OCI-LY1 (cell line): ENCODE measurements at regions not wholly inside any gene's neighbourhood (a gene's known extent, or its start where the extent isn't known, plus 50 kb on each side); places are given as distances from the start of the nearest gene placed in this dataset.

ENCODE experiments used
- H2AFZ ChIP-seq: fragments of 200-600 bp; sonication (generic), shearing (Covaris generic); 2 replicates; pipeline ENCODE4 v1.6.0; 2014; ENCODE audit warnings: antibody characterized with exemption, mild to moderate bottlenecking, low read length
- H3F3A ChIP-seq: fragments of 200-600 bp; sonication (generic), shearing (Covaris generic); 2 replicates; pipeline ENCODE4 v1.6.0; 2014; ENCODE audit warnings: mild to moderate bottlenecking, antibody characterized with exemption, low read length, moderate library complexity; ENCODE audit not compliant: insufficient read depth
- H3K27ac ChIP-seq: fragments of 200-600 bp; sonication (generic); 2 replicates; pipeline ENCODE4 v1.5.1; 2014; ENCODE audit warnings: low read length, mixed run types, mild to moderate bottlenecking, low read depth; ENCODE audit not compliant: poor library complexity, severe bottlenecking
- H3K27me3 ChIP-seq: fragments of 200-600 bp; sonication (generic); 2 replicates; pipeline ENCODE4 v1.6.0; 2014; ENCODE audit warnings: antibody characterized with exemption, mild to moderate bottlenecking, low read length, moderate library complexity; ENCODE audit not compliant: insufficient read depth
- H3K36me3 ChIP-seq: fragments of 200-600 bp; sonication (generic); 2 replicates; pipeline ENCODE4 v1.6.1; 2014; ENCODE audit warnings: mild to moderate bottlenecking, antibody characterized with exemption, low read length, moderate library complexity, mixed read lengths; ENCODE audit not compliant: insufficient read depth
- H3K4me1 ChIP-seq: fragments of 200-600 bp; sonication (generic); 2 replicates; pipeline ENCODE4 v1.5.1; 2014; ENCODE audit warnings: mild to moderate bottlenecking, low read length, moderate library complexity; ENCODE audit not compliant: insufficient read depth, severe bottlenecking
- H3K4me2 ChIP-seq: fragments of 200-600 bp; sonication (generic), shearing (Covaris generic); 2 replicates; pipeline ENCODE4 v1.6.1; 2014; ENCODE audit warnings: low read length
- H3K4me3 ChIP-seq: fragments of 200-600 bp; sonication (generic); 2 replicates; pipeline ENCODE4 v1.5.1; 2014; ENCODE audit warnings: low read length, low read depth, mild to moderate bottlenecking, mixed read lengths; ENCODE audit not compliant: poor library complexity, severe bottlenecking
- H3K79me2 ChIP-seq: fragments of 200-600 bp; shearing (Covaris generic); 2 replicates; pipeline ENCODE4 v1.6.1; 2016; ENCODE audit warnings: mixed run types, low read length, mixed read lengths; ENCODE audit not compliant: insufficient read depth
- H3K9ac ChIP-seq: fragments of 200-600 bp; sonication (generic), shearing (Covaris generic); 2 replicates; pipeline ENCODE4 v1.6.1; 2014; ENCODE audit warnings: mild to moderate bottlenecking, low read length, mixed read lengths
- H3K9me2 ChIP-seq: fragments of 200-600 bp; sonication (generic), shearing (Covaris generic); 2 replicates; pipeline ENCODE4 v1.6.1; 2014; ENCODE audit warnings: low read depth, mild to moderate bottlenecking, low read length, mixed read lengths
- H3K9me3 ChIP-seq: fragments of 200-600 bp; shearing (Covaris generic); 2 replicates; pipeline ENCODE4 v1.6.1; 2014; ENCODE audit warnings: low read length, mixed read lengths
- H4K20me1 ChIP-seq: fragments of 200-600 bp; sonication (generic), shearing (Covaris generic); 2 replicates; pipeline ENCODE4 v1.6.0; 2016; ENCODE audit warnings: mild to moderate bottlenecking, low read length; ENCODE audit not compliant: insufficient read depth
- CTCF ChIP-seq: fragments of 200-600 bp; sonication (generic), shearing (Covaris generic); IDR thresholded peaks from 2 replicates; pipeline ENCODE4 v1.5.1; 2017; ENCODE audit warnings: mild to moderate bottlenecking, antibody characterized with exemption, low read length, moderate library complexity, mixed read lengths
- EZH2 ChIP-seq: fragments of 200-600 bp; sonication (generic), shearing (Covaris generic); IDR thresholded peaks from 2 replicates; pipeline ENCODE4 v1.8.0; 2017; ENCODE audit warnings: borderline replicate concordance, mixed run types, mild to moderate bottlenecking, antibody characterized with exemption, low read length, moderate library complexity, mixed read lengths

- Histone ChIP-seq H3K9me3 (no peaks in the 10 kb centered on the region), H3K79me2 (no peaks in the 10 kb centered on the region), H3K4me3 (no peak overlapping the region), H3K36me3 (no peaks in the 10 kb centered on the region), H3F3A (no peaks in the 10 kb centered on the region), H3K27me3 (no peaks in the 10 kb centered on the region), H3K9ac (no peak overlapping the region), H2AFZ (no peak overlapping the region), H4K20me1 (no peaks in the 10 kb centered on the region), H3K27ac (no peak overlapping the region), H3K4me2 (no peak overlapping the region), H3K9me2 (no peaks in the 10 kb centered on the region), H3K4me1 (no peaks in the 10 kb centered on the region)
- TF ChIP-seq EZH2 (no peak), CTCF (no peak)
Observed at GRCh38 chr2:145802133-145802532, 1282.2 kb upstream of the ZEB2 start.

- no peaks in the 10 kb centered on the region for H3K9me3 ChIP-seq
- H3K9me2 ChIP-seq: no peaks in the 10 kb centered on the region
- no peak overlapping the region for H3K9ac ChIP-seq
- H3K4me1 ChIP-seq: no peaks in the 10 kb centered on the region
- no peaks in the 10 kb centered on the region for H3K79me2 ChIP-seq
- no peak overlapping the region for H2AFZ ChIP-seq
- H4K20me1 ChIP-seq: no peaks in the 10 kb centered on the region
- no peaks in the 10 kb centered on the region for H3K36me3 ChIP-seq
- TF ChIP-seq EZH2 (no peak), CTCF (peak; percentile 21; the same call in 1 of the 2 replicates)
- no peaks in the 10 kb centered on the region for H3F3A ChIP-seq
- H3K27ac ChIP-seq: no peak overlapping the region
- H3K4me2 ChIP-seq: no peak overlapping the region
- no peak overlapping the region for H3K4me3 ChIP-seq
- no peaks in the 10 kb centered on the region for H3K27me3 ChIP-seq
Observed at GRCh38 chr2:145801210-145801609, 1281.3 kb upstream of the ZEB2 start.

- H3K27me3 ChIP-seq: no peaks in the 10 kb centered on the region
- no peaks in the 10 kb centered on the region for H3K36me3 ChIP-seq
- H3K4me2 ChIP-seq: no peak overlapping the region
- H3K4me3 ChIP-seq: no peak overlapping the region
- no peak overlapping the region for H2AFZ ChIP-seq
- no peaks in the 10 kb centered on the region for H3K9me3 ChIP-seq
- no peaks in the 10 kb centered on the region for H3K4me1 ChIP-seq
- H4K20me1 ChIP-seq: no peaks in the 10 kb centered on the region
- no peaks in the 10 kb centered on the region for H3K79me2 ChIP-seq
- H3K9ac ChIP-seq: no peak overlapping the region
- no peak overlapping the region for H3K27ac ChIP-seq
- H3K9me2 ChIP-seq: no peaks in the 10 kb centered on the region
- TF ChIP-seq EZH2: no peak
- TF ChIP-seq CTCF: no peak
- no peaks in the 10 kb centered on the region for H3F3A ChIP-seq
Observed at GRCh38 chr2:145800151-145801091, 1280.5 kb upstream of the ZEB2 start.
